Kidney (tissue), 13 donors: ENCODE measurements at regions not wholly inside any gene's neighbourhood (a gene's known extent, or its start where the extent isn't known, plus 50 kb on each side); places are given as distances from the start of the nearest gene placed in this dataset.

Experiments used
- DNase-seq, 5 donors: peaks; one replicate each; pipeline ENCODE4 v3.0.0-alpha.2; 2013 to 2020
- FAIRE-seq: peaks from 2 replicates; lab custom pipeline; 2012; peaks lifted over from hg19 to GRCh38; lab: Jason Lieb, UNC
- H3K27ac ChIP-seq, 2 donors: one replicate each; pipeline ENCODE4 v1.7.0; 2013; ENCODE audit warnings: low read depth in 2 of 2, low read length in 2 of 2, inconsistent platforms in 1 of 2
- H3K27me3 ChIP-seq: one replicate; pipeline ENCODE4 v1.7.1; 2013; ENCODE audit warnings: low read length, inconsistent platforms; ENCODE audit not compliant: control insufficient read depth, insufficient read depth
- H3K36me3 ChIP-seq, 3 donors: one replicate each; pipeline versions ENCODE4 v1.7.0 to v1.7.1; 2013; ENCODE audit warnings: low read length in 3 of 3, control low read depth in 1 of 3, inconsistent platforms in 1 of 3; ENCODE audit not compliant: insufficient read depth in 3 of 3, control insufficient read depth in 2 of 3
- H3K4me1 ChIP-seq, 3 donors: one replicate each; pipeline versions ENCODE4 v1.7.0 to v1.7.1; 2013; ENCODE audit warnings: low read length in 3 of 3, inconsistent platforms in 1 of 3, low read depth in 1 of 3; ENCODE audit not compliant: control insufficient read depth in 2 of 3, insufficient read depth in 2 of 3
- H3K4me3 ChIP-seq, 3 donors: one replicate each; pipeline versions ENCODE4 v1.7.0 to v1.8.1; 2013; ENCODE audit warnings: low read length in 3 of 3, control low read depth in 1 of 3, inconsistent platforms in 1 of 3
- H3K9ac ChIP-seq, 3 donors: one replicate each; pipeline versions ENCODE4 v1.7.0 to v1.7.1; 2013; ENCODE audit warnings: low read length in 3 of 3, control low read depth in 1 of 3, inconsistent platforms in 1 of 3
- H3K9me3 ChIP-seq, 3 donors: one replicate each; pipeline versions ENCODE4 v1.7.0 to v1.7.1; 2013; ENCODE audit warnings: low read length in 3 of 3, control low read depth in 1 of 3, inconsistent platforms in 1 of 3; ENCODE audit not compliant: control insufficient read depth in 2 of 3, insufficient read depth in 1 of 3
- intact Hi-C: fragments of 100-400 bp; cut with DNase I; formaldehyde crosslinking; loops from one replicate; pipeline ENCODE4 v1.11.1; 2022
- TF ChIP-seq, protein P1 (sequence below): IDR thresholded peaks from 3 replicates; pipeline ENCODE4 v1.5.1; 2012; ENCODE audit warnings: mild to moderate bottlenecking, moderate library complexity, borderline replicate concordance; ENCODE audit not compliant: insufficient read depth; ENCODE audit errors: extremely low read depth
- donor health status: control.
- donor health status: control.
- donor health status: control.
- donor health status: control.
- donor health status: control.
- donor health status: DM: yes; HTN: yes; CAD: no.
- donor health status: Normal renal cell carcinoma (clear cell type).

DNA sequence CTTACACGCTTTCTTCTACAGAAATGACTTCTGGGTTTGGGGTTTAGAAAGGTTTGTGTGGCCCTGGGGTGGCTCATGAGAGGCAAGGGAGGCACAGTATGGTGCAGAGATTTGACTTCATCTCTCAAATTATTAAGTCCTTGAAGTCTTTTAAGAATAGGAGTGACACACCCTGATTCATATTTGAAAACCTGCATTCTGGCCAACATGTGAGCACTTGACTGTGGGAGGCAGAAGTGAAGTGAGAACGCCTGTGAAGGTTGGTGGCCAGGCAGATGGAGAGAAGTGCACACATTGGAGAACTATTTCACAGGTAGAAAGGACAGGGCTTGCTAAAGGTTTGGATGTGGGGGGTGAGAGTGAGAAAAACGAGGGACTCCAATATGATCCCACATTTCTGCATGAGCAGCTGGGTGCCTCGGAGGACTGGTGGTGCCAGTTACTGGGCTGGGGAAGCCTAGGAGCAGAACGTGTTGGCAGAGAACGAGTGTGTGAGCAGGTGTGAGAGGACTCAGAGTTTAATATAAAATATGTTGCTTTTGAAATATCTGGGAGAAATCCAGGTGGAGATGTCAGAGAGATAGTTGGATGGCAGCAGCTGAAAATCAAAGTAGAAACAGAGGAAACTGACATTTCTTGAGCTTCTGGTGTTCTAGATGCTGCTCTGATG is 240.0 kb upstream of the ADAMTSL1 start:
- intact Hi-C loops, result no loop called here
- TF ChIP-seq, protein P1, sequence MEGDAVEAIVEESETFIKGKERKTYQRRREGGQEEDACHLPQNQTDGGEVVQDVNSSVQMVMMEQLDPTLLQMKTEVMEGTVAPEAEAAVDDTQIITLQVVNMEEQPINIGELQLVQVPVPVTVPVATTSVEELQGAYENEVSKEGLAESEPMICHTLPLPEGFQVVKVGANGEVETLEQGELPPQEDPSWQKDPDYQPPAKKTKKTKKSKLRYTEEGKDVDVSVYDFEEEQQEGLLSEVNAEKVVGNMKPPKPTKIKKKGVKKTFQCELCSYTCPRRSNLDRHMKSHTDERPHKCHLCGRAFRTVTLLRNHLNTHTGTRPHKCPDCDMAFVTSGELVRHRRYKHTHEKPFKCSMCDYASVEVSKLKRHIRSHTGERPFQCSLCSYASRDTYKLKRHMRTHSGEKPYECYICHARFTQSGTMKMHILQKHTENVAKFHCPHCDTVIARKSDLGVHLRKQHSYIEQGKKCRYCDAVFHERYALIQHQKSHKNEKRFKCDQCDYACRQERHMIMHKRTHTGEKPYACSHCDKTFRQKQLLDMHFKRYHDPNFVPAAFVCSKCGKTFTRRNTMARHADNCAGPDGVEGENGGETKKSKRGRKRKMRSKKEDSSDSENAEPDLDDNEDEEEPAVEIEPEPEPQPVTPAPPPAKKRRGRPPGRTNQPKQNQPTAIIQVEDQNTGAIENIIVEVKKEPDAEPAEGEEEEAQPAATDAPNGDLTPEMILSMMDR, result no peak
- Histone ChIP-seq H3K9me3 (no peaks in the 10 kb centered on the region), H3K4me3 (no peak overlapping the region), H3K9ac (no peak overlapping the region), H3K4me1 (no peaks in the 10 kb centered on the region), H3K27ac (no peak overlapping the region), H3K36me3 (no peaks in the 10 kb centered on the region), H3K27me3 (no peaks in the 10 kb centered on the region)
- no peak for FAIRE-seq
- DNase-seq, result no peak

DNA sequence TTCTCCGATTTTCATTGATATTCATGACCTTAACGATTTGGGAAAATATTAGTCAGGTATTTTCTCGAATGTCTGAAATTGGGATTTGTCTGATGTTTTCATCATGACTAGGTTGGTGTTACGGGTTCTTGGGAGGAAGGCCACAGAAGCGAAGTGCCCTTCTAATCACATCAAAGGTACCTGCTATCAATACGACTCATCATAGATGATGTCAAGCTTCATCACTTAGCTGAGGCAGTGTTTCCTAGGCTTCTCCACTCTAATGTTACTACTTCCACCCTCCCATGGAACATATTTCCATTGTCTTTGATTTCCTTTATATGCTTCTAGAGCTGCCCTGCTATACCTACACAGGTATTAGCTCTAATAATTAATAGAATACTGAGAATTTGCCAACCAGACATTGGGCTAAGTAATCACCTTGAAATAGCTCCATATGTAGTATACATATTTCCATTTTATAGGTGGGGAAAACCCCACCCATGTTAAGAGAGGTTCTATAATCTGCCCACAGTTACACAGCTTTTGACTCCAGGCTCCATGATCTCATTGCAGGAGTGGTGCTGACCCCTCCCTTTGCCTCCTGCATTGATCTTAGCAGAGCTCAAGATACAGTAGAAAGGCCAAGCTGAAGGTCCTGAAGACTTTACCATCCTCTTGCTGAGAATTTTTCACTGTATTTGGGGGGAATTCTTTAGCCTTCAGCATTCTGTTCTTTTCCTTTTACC is 238.6 kb upstream of the ADAMTSL1 start:
- intact Hi-C loops, result no loop called here
- H3K36me3 ChIP-seq, result no peaks in the 10 kb centered on the region
- H3K9ac ChIP-seq, result no peak overlapping the region
- TF ChIP-seq, protein P1, result no peak
- H3K27ac ChIP-seq, result no peak overlapping the region
- FAIRE-seq (no peak), DNase-seq (no peak)
- H3K4me3 ChIP-seq, result no peak overlapping the region
- H3K9me3 ChIP-seq, result no peaks in the 10 kb centered on the region
- no peaks in the 10 kb centered on the region for H3K4me1 ChIP-seq
- H3K27me3 ChIP-seq, result no peaks in the 10 kb centered on the region

DNA sequence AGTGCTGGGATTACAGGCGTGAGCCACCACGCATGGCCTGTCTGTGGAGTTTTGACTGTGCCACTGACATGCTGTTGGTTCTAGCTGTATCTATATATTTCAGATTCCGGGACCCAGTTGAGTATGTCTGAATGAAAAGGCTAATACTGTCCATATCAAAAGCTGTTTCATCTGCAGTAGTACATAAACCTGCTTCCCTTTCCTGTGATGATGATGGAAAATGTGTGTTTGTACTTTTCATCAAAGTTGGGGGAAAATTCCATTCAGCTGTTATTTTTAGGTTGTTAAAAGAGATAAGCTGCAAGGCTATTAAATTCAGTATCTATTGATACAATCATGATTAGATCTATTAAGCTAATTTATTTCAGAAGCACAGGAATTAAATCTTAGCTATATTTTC is 237.6 kb upstream of the ADAMTSL1 start:
- DNase-seq (no peak), FAIRE-seq (no peak)
- TF ChIP-seq, protein P1, result no peak
- Histone ChIP-seq H3K27ac (no peak overlapping the region), H3K9ac (no peak overlapping the region), H3K4me1 (no peaks in the 10 kb centered on the region), H3K4me3 (no peak overlapping the region), H3K9me3 (no peaks in the 10 kb centered on the region), H3K27me3 (no peaks in the 10 kb centered on the region), H3K36me3 (no peaks in the 10 kb centered on the region)
- intact Hi-C loops, result no loop called here
